Astrocyte (in vitro differentiated cells and primary cell): ENCODE measurements at regions not wholly inside any gene's neighbourhood (a gene's known extent, or its start where the extent isn't known, plus 50 kb on each side); places are given as distances from the start of the nearest gene placed in this dataset.
"Not testable (repeated sequence)": the region's sequence is repeated elsewhere in the genome, so short reads cannot be mapped to it uniquely, and the experiment has no call there.

Source experiments
- DNase-seq: peaks from one replicate; pipeline ENCODE4 v3.0.0-alpha.2; 2010; ENCODE audit warnings: low read depth
- FAIRE-seq: peaks from 2 replicates; lab custom pipeline; 2011; peaks lifted over from hg19 to GRCh38; lab: Jason Lieb, UNC
- H2AFZ ChIP-seq: 2 replicates; pipeline ENCODE4 v1.6.0; 2012; ENCODE audit warnings: low read depth, low read length, inconsistent platforms
- H3K27ac ChIP-seq: 2 replicates; pipeline ENCODE4 v1.5.1; 2011; ENCODE audit warnings: low read depth, low read length, inconsistent platforms
- H3K27me3 ChIP-seq: 2 replicates; pipeline ENCODE4 v1.6.0; 2011; ENCODE audit warnings: low read length, inconsistent platforms; ENCODE audit not compliant: insufficient read depth
- H3K36me3 ChIP-seq: 2 replicates; pipeline ENCODE4 v1.5.1; 2011; ENCODE audit warnings: low read length, inconsistent platforms; ENCODE audit not compliant: insufficient read depth
- H3K4me1 ChIP-seq: 2 replicates; pipeline ENCODE4 v1.5.1; 2011; ENCODE audit warnings: low read length, inconsistent platforms; ENCODE audit not compliant: insufficient read depth
- H3K4me2 ChIP-seq: 2 replicates; pipeline ENCODE4 v1.6.0; 2012; ENCODE audit warnings: low read length, inconsistent platforms
- H3K4me3 ChIP-seq: 2 replicates; pipeline ENCODE4 v1.5.1; 2011; ENCODE audit warnings: low read depth, mild to moderate bottlenecking, low read length, inconsistent platforms; ENCODE audit not compliant: insufficient read depth
- H3K79me2 ChIP-seq: 2 replicates; pipeline ENCODE4 v1.6.0; 2012; ENCODE audit warnings: mild to moderate bottlenecking, low read length, inconsistent platforms; ENCODE audit not compliant: insufficient read depth
- H3K9ac ChIP-seq: 2 replicates; pipeline ENCODE4 v1.6.0; 2012; ENCODE audit warnings: mild to moderate bottlenecking, low read length, inconsistent platforms
- H3K9me3 ChIP-seq: 2 replicates; pipeline ENCODE4 v1.5.1; 2012; ENCODE audit warnings: low read depth, mild to moderate bottlenecking, low read length, inconsistent platforms; ENCODE audit not compliant: insufficient read depth
- H4K20me1 ChIP-seq: 2 replicates; pipeline ENCODE4 v1.6.0; 2012; ENCODE audit warnings: low read length, inconsistent platforms; ENCODE audit not compliant: insufficient read depth
- H3K27ac Mint-ChIP-seq: one replicate; pipeline ENCODE4 v1.8.0; 2021; ENCODE audit warnings: mild to moderate bottlenecking, mixed read lengths; ENCODE audit not compliant: unreplicated experiment
- H3K27me3 Mint-ChIP-seq: one replicate; pipeline ENCODE4 v1.8.0; 2021; ENCODE audit warnings: low read depth, mixed read lengths; ENCODE audit not compliant: unreplicated experiment
- H3K36me3 Mint-ChIP-seq: one replicate; pipeline ENCODE4 v1.8.0; 2021; ENCODE audit warnings: low read depth, mixed read lengths; ENCODE audit not compliant: unreplicated experiment
- H3K4me1 Mint-ChIP-seq: one replicate; pipeline ENCODE4 v1.8.0; 2021; ENCODE audit warnings: low read depth, mixed read lengths; ENCODE audit not compliant: unreplicated experiment
- H3K4me3 Mint-ChIP-seq: one replicate; pipeline ENCODE4 v1.8.0; 2021; ENCODE audit warnings: mild to moderate bottlenecking, moderate library complexity, mixed read lengths; ENCODE audit not compliant: unreplicated experiment
- H3K9me3 Mint-ChIP-seq: one replicate; pipeline ENCODE4 v1.8.0; 2021; ENCODE audit warnings: mild to moderate bottlenecking, mixed read lengths; ENCODE audit not compliant: unreplicated experiment

DNA sequence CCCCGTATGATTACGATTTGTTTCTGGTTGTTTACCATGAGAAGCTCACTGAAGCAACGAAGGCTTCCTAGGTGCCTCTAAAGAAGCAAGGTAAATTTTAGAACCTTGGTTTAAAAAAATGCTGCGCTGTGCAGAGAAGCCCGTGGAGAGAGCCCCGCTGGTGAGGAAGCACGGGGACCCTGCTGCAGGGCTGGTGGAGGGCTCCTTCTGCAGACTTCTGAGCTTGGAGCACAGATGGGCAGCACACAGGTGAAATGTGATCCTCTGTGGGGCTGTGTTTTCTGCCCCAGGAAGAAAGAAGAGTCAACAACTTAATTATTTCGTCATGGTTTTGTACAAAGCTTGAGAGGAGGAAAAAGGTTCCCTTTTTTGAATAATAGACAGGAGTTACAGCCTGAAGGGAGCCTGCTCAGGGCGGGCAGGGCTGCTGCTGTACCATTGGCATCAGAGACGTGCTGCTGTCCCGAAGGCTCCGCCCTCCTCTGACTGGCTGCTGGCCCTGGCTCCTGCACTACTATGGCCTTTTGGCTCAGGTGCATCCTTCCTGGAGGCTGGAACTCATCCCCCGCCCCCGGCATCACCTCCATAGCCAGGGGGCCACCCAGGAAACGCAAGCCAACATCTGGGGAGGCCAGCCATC, 108.0 kb upstream of the PLGLB2 start:
- not testable (repeated sequence) for H3K27me3 Mint-ChIP-seq, H3K79me2 ChIP-seq, H3K27me3 ChIP-seq, FAIRE-seq, H3K4me3 Mint-ChIP-seq, H3K36me3 Mint-ChIP-seq, H3K36me3 ChIP-seq, H3K9ac ChIP-seq, H2AFZ ChIP-seq, H3K4me3 ChIP-seq, H4K20me1 ChIP-seq, H3K9me3 Mint-ChIP-seq, H3K4me2 ChIP-seq, H3K27ac Mint-ChIP-seq, H3K9me3 ChIP-seq, H3K27ac ChIP-seq, H3K4me1 ChIP-seq, H3K4me1 Mint-ChIP-seq, DNase-seq

- H4K20me1 ChIP-seq, H3K36me3 Mint-ChIP-seq, H3K4me2 ChIP-seq, H3K9me3 ChIP-seq, H3K27me3 ChIP-seq, H3K9ac ChIP-seq, H3K79me2 ChIP-seq, H3K4me3 ChIP-seq, FAIRE-seq, H3K4me3 Mint-ChIP-seq, H3K4me1 Mint-ChIP-seq, H3K27ac Mint-ChIP-seq, H3K9me3 Mint-ChIP-seq, H3K27ac ChIP-seq, H3K36me3 ChIP-seq, H2AFZ ChIP-seq, H3K27me3 Mint-ChIP-seq, H3K4me1 ChIP-seq: not testable (repeated sequence)
- DNase-seq: peak; percentile 4
Measured at GRCh38 chr2:87640961-87641563, 106.8 kb upstream of the PLGLB2 start.

DNA sequence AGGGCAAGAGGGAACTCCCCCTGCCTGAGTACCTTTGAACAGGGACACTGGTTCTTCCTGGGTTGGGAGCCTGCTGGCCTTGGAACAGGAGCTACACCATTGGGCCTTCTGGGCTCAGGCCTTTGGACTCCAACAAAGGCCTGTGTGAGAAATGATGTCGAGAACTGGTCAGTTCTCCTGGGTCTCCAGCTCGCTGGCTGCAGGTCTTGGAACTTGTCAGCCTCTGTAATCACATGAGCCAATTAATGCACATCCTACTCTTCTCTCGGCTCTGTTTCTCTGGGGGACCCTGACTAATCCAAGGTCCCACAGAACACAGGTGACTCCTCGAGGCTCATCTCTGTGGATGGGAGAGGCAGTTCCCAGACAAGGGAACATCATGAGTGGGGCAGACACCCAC, 104.7 kb upstream of the PLGLB2 start:
- H3K27me3 Mint-ChIP-seq, H3K36me3 ChIP-seq, H3K4me3 ChIP-seq, H3K4me1 ChIP-seq, H3K27ac ChIP-seq, H3K36me3 Mint-ChIP-seq, H4K20me1 ChIP-seq, H2AFZ ChIP-seq, H3K4me3 Mint-ChIP-seq, H3K9ac ChIP-seq, H3K9me3 Mint-ChIP-seq, H3K4me1 Mint-ChIP-seq, H3K4me2 ChIP-seq, H3K9me3 ChIP-seq, H3K79me2 ChIP-seq, H3K27me3 ChIP-seq, DNase-seq, H3K27ac Mint-ChIP-seq, FAIRE-seq: not testable (repeated sequence)

DNA sequence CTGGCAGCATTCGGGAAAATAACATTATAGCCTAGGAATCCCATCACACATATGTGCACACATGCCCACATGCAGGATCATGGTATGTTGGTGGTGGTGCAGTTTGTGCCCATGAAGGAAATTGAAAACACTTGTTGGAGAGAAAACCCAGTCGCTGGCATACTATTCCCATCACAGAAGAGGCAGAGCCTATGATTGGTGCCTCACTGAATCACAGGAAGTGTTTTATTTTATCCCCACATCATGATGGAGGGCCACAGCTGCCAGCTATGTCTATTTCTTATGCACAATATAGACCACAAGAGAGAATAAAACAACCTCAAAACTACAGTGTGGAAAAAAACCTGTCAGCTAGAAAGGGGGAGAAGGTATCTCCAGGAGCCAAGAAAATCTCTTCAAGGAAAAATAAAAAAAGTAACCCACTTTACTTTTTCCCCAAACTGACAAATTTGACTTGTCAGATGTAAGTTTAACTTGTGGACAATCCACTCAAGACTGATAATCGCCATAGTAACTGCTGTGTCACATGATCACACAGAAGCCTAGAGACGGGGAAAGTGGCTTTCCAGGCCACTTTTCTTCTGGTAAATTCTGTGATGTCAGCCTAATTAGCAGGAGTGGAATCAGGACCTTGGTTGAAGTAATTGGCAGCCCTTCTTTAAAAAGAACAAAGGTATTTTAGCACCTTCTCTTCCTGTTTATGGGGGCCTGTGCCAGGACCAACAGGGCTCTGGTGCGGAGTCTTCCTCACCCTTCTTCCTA, 100.0 kb upstream of the PLGLB2 start:
- not testable (repeated sequence) for H3K4me1 Mint-ChIP-seq, H3K9me3 Mint-ChIP-seq, H3K4me2 ChIP-seq, H3K4me3 Mint-ChIP-seq, H3K9ac ChIP-seq, H3K27me3 Mint-ChIP-seq, H3K79me2 ChIP-seq, H3K9me3 ChIP-seq, H4K20me1 ChIP-seq, H3K4me1 ChIP-seq, H3K36me3 Mint-ChIP-seq, H3K36me3 ChIP-seq, FAIRE-seq, H3K27me3 ChIP-seq, H3K4me3 ChIP-seq, H3K27ac Mint-ChIP-seq, H3K27ac ChIP-seq, H2AFZ ChIP-seq
- DNase-seq: peak; percentile 22

DNA sequence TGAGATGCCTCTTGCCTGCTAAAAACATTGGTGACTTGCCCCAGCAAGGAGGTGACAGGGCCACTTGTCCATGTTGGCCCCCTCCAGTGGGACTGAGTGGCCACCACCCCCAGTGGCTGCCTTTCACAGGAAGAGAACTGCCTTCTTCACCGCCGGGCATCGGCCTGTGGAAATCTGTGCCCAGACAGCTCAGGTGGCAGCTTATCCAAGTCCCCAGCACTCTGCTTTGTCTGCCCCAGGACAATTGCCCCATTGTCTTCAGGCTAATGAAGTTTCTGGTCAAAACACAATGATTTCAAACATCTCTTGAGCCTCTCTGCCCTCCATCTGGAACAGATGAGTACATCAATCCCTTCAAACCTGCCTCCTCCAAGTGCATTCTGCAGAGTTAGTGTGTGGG, 99.1 kb upstream of the PLGLB2 start:
- H3K27me3 Mint-ChIP-seq, H3K4me2 ChIP-seq, FAIRE-seq, H3K9ac ChIP-seq, H3K27ac ChIP-seq, H3K4me3 Mint-ChIP-seq, H3K27ac Mint-ChIP-seq, H3K4me1 ChIP-seq, H2AFZ ChIP-seq, H3K4me1 Mint-ChIP-seq, H3K9me3 Mint-ChIP-seq, H3K9me3 ChIP-seq, H3K79me2 ChIP-seq, H4K20me1 ChIP-seq, H3K4me3 ChIP-seq, H3K27me3 ChIP-seq, H3K36me3 ChIP-seq, H3K36me3 Mint-ChIP-seq, DNase-seq: not testable (repeated sequence)

GRCh38 chr2:87649871-87650270, 98.0 kb upstream of the PLGLB2 start:
- H3K4me1 Mint-ChIP-seq, H3K4me3 ChIP-seq, H3K9ac ChIP-seq, H3K27me3 ChIP-seq, H3K36me3 Mint-ChIP-seq, H3K36me3 ChIP-seq, H3K9me3 ChIP-seq, DNase-seq, H3K4me2 ChIP-seq, H3K4me3 Mint-ChIP-seq, FAIRE-seq, H3K9me3 Mint-ChIP-seq, H3K27ac Mint-ChIP-seq, H3K4me1 ChIP-seq, H3K79me2 ChIP-seq, H3K27ac ChIP-seq, H2AFZ ChIP-seq, H3K27me3 Mint-ChIP-seq, H4K20me1 ChIP-seq: not testable (repeated sequence)
